Esophagus squamous epithelium (tissue), 5 donors: ENCODE measurements at regions not wholly inside any gene's neighbourhood (a gene's known extent, or its start where the extent isn't known, plus 50 kb on each side); places are given as distances from the start of the nearest gene placed in this dataset.
"Not testable (repeated sequence)": the region's sequence is repeated elsewhere in the genome, so short reads cannot be mapped to it uniquely, and the experiment has no call there.

Experiments
- DNase-seq: peaks from one replicate; lab custom pipeline; 2025; lab: John Stamatoyannopoulos, UW
- H3K27ac ChIP-seq, 4 donors: fragments of 200-600 bp; sonication (generic); one replicate each; pipeline ENCODE4 v1.5.1; 2016 to 2019; ENCODE audit warnings: mild to moderate bottlenecking in 1 of 4
- H3K27me3 ChIP-seq, 4 donors: fragments of 200-600 bp; sonication (generic); 1 replicate in 3 of 4; 2 replicates in 1 of 4; pipeline versions ENCODE4 v1.5.1 to v1.6.0; 2017 to 2021; ENCODE audit warnings: antibody characterized with exemption in 1 of 4
- H3K36me3 ChIP-seq, 3 donors: fragments of 200-600 bp; sonication (generic); one replicate each; pipeline ENCODE4 v1.5.1; 2016 to 2019
- H3K4me1 ChIP-seq, 3 donors: fragments of 200-600 bp; sonication (generic); one replicate each; pipeline ENCODE4 v1.5.1; 2017 to 2019
- H3K4me3 ChIP-seq, 4 donors: fragments of 200-600 bp; sonication (generic); 1 replicate in 3 of 4; 2 replicates in 1 of 4; pipeline ENCODE4 v1.5.1; 2016 to 2019; ENCODE audit warnings: mild to moderate bottlenecking in 2 of 4, moderate library complexity in 1 of 4
- H3K9me3 ChIP-seq, 3 donors: fragments of 200-600 bp; sonication (generic); one replicate each; pipeline ENCODE4 v1.5.1; 2016 to 2019
- CTCF ChIP-seq, 6 experiments: fragments of 450-650 bp in 4 of 6; fragments of 200-600 bp in 2 of 6; sonication (generic) in 2 of 6; IDR thresholded peaks; one replicate each; pipeline ENCODE4 v1.5.1; 2016 to 2019; ENCODE audit warnings: antibody characterized with exemption in 6 of 6, mild to moderate bottlenecking in 4 of 6, moderate library complexity in 4 of 6
- POLR2A ChIP-seq, 4 donors: fragments of 450-650 bp; IDR thresholded peaks; one replicate each; pipeline ENCODE4 v1.6.1; 2017; ENCODE audit warnings: antibody characterized with exemption in 4 of 4, mild to moderate bottlenecking in 4 of 4, moderate library complexity in 3 of 4
- WGBS, 2 donors: methylation state at CpG; one replicate each; pipeline ENCODE4 v1.1.5; 2018; 5-methylcytosine and 5-hydroxymethylcytosine counted together
- intact Hi-C: fragments of 100-400 bp; cut with DNase I; formaldehyde crosslinking; loops from one replicate; pipeline ENCODE4 v1.15.0; 2022
- donor health status: DM: yes; HTN: yes; CAD: no.

- DNase-seq = no peak
- no peak overlapping the region for H3K27ac ChIP-seq
- H3K4me1 ChIP-seq = no peaks in the 10 kb centered on the region
- intact Hi-C loops = no loop called here
- H3K27me3 ChIP-seq = no peaks in the 10 kb centered on the region
- H3K9me3 ChIP-seq = no peaks in the 10 kb centered on the region
- no peak overlapping the region for H3K4me3 ChIP-seq
- no peaks in the 10 kb centered on the region for H3K36me3 ChIP-seq
- 94% methylated on average over 6 of the region's 6 CpGs for WGBS, 2 donors
- TF ChIP-seq POLR2A (IDR thresholded peaks at IDR 0.05) = no peak
Observed at GRCh38 chr9:106500171-106500570, 362.8 kb upstream of the ZNF462 start.

GRCh38 chr9:106501210-106501609 is 361.8 kb upstream of the ZNF462 start:
- intact Hi-C loops, H3K9me3 ChIP-seq, H3K27ac ChIP-seq, H3K27me3 ChIP-seq, H3K4me3 ChIP-seq, DNase-seq, H3K4me1 ChIP-seq, H3K36me3 ChIP-seq: not testable (repeated sequence)
- WGBS, 2 donors = 100% methylated on average over 1 of the region's 18 CpGs; no CpG with 5 or more reads in 1 of the 2 donors

- no peak for TF ChIP-seq POLR2A (IDR thresholded peaks at IDR 0.05)
- no peak for TF ChIP-seq CTCF (IDR thresholded peaks at IDR 0.05)
- no peak for DNase-seq
- H3K9me3 ChIP-seq = no peaks in the 10 kb centered on the region
- 37 to 47% methylated on average over 3 of the region's 3 CpGs for WGBS, 2 donors
- no peak overlapping the region for H3K4me3 ChIP-seq
- intact Hi-C loops = no loop called here
- H3K4me1 ChIP-seq = no peaks in the 10 kb centered on the region
- H3K27ac ChIP-seq = no peak overlapping the region
- no peaks in the 10 kb centered on the region for H3K36me3 ChIP-seq
- H3K27me3 ChIP-seq = no peaks in the 10 kb centered on the region
Observed at GRCh38 chr9:106502930-106503329, 360.0 kb upstream of the ZNF462 start.

GRCh38 chr9:106503759-106504158 is 359.2 kb upstream of the ZNF462 start:
- no peak for TF ChIP-seq CTCF (IDR thresholded peaks at IDR 0.05)
- Histone ChIP-seq H3K36me3 (no peaks in the 10 kb centered on the region), H3K4me1 (no peaks in the 10 kb centered on the region), H3K9me3 (no peaks in the 10 kb centered on the region), H3K4me3 (no peak overlapping the region), H3K27me3 (no peaks in the 10 kb centered on the region), H3K27ac (no peak overlapping the region)
- DNase-seq = no peak
- intact Hi-C loops = no loop called here
- whole genome bisulfite sequencing, 2 donors = 57 to 84% methylated on average over 5 of the region's 5 CpGs

GRCh38 chr9:106526716-106527204 is 336.2 kb upstream of the ZNF462 start:
- no peaks in the 10 kb centered on the region for H3K4me1 ChIP-seq
- no peak for DNase-seq
- no peaks in the 10 kb centered on the region for H3K9me3 ChIP-seq
- 65 to 69% methylated on average over 2 of the region's 2 CpGs for WGBS, 2 donors
- intact Hi-C loops = no loop called here
- H3K4me3 ChIP-seq = no peak overlapping the region
- no peak overlapping the region for H3K27ac ChIP-seq
- TF ChIP-seq POLR2A (IDR thresholded peaks at IDR 0.05) (no peak), CTCF (IDR thresholded peaks at IDR 0.05) (no peak)
- no peaks in the 10 kb centered on the region for H3K36me3 ChIP-seq
- no peaks in the 10 kb centered on the region for H3K27me3 ChIP-seq

- H3K4me1 ChIP-seq = no peaks in the 10 kb centered on the region
- no peak overlapping the region for H3K4me3 ChIP-seq
- TF ChIP-seq POLR2A (IDR thresholded peaks at IDR 0.05) = no peak
- no peak for TF ChIP-seq CTCF (IDR thresholded peaks at IDR 0.05)
- H3K36me3 ChIP-seq = no peaks in the 10 kb centered on the region
- whole genome bisulfite sequencing, 2 donors = 37 to 49% methylated on average over 3 to 4 of the region's 4 CpGs
- H3K27me3 ChIP-seq = no peaks in the 10 kb centered on the region
- H3K27ac ChIP-seq = no peak overlapping the region
- H3K9me3 ChIP-seq = no peaks in the 10 kb centered on the region
- intact Hi-C loops = no loop called here
- no peak for DNase-seq
Observed at GRCh38 chr9:106528158-106528557, 334.8 kb upstream of the ZNF462 start.
